Spinal cord (tissue), 9 donors: ENCODE measurements at regions not wholly inside any gene's neighbourhood (a gene's known extent, or its start where the extent isn't known, plus 50 kb on each side); places are given as distances from the start of the nearest gene placed in this dataset.
"Not testable (repeated sequence)": the region's sequence is repeated elsewhere in the genome, so short reads cannot be mapped to it uniquely, and the experiment has no call there.

Source experiments
- DNase-seq, 6 donors: peaks; one replicate each; pipeline versions ENCODE4 v3.0.0 to v3.0.0-alpha.2; 2013 to 2015; ENCODE audit warnings: low spot score in 6 of 6, low read depth in 4 of 6
- H3K27ac ChIP-seq: one replicate; pipeline ENCODE4 v1.5.1; 2013; ENCODE audit warnings: low read depth, low read length, control low read depth
- H3K27me3 ChIP-seq: one replicate; pipeline ENCODE4 v1.6.1; 2013; ENCODE audit warnings: low read length; ENCODE audit not compliant: control insufficient read depth, insufficient read depth
- H3K36me3 ChIP-seq: one replicate; pipeline ENCODE4 v1.6.1; 2013; ENCODE audit warnings: low read length; ENCODE audit not compliant: control insufficient read depth, insufficient read depth
- H3K4me1 ChIP-seq: one replicate; pipeline ENCODE4 v1.6.1; 2013; ENCODE audit warnings: low read length; ENCODE audit not compliant: control insufficient read depth, insufficient read depth
- H3K4me3 ChIP-seq: one replicate; pipeline ENCODE4 v1.5.1; 2013; ENCODE audit warnings: low read depth, low read length, control low read depth
- H3K9me3 ChIP-seq: one replicate; pipeline ENCODE4 v1.6.1; 2013; ENCODE audit warnings: low read length; ENCODE audit not compliant: control insufficient read depth, insufficient read depth
- WGBS: methylation state at CpG from one replicate; pipeline ENCODE4 v1.1.5; 2013; ENCODE audit warnings: missing lambda C conversion rate; ENCODE audit not compliant: insufficient coverage; 5-methylcytosine and 5-hydroxymethylcytosine counted together
- donor health status: healthy.

DNA sequence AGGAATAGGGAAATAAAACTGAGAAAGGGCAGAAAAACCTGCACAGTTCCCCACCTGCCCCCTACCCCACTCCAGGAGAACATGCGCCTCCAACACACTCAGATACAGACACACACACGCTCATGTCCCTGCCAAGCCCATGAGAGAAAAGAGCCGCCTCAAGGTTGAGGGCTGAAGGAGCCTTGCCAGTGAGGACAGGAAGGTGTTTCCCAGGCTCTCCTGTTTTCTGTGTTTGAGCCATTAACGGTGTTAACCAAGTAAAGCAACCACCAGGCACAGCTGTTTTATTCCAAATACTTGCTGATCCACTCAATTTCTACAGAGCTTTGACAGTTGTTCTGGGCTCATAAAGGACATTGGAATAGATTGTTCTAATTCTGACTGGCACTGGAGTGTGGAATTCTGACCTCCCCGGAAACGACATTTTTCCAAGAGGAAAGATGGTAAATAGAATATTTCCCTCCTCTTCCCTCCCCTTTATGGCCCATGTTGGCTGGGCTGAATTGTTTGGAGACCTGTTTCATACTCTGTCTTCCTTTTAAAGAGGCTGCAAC, 238.0 kb downstream of the DMAC1 start:
- whole genome bisulfite sequencing, result 20% methylated on average over 2 of the region's 6 CpGs
- Histone ChIP-seq H3K4me1 (peaks cover 3% of the 10 kb centered on the region), H3K4me3 (no peak overlapping the region), H3K9me3 (no peaks in the 10 kb centered on the region), H3K27ac (no peak overlapping the region), H3K27me3 (no peaks in the 10 kb centered on the region), H3K36me3 (no peaks in the 10 kb centered on the region)
- DNase-seq, result peak in 1 of 6 donors; percentile 49

GRCh38 chr9:7560669-7561305, 238.8 kb downstream of the DMAC1 start:
- peak overlapping the region; percentile 22 for H3K27ac ChIP-seq
- peak in 2 of 6 donors; percentile 41 to 74 for DNase-seq
- WGBS, result 29% methylated on average over 1 of the region's 5 CpGs

GRCh38 chr9:7554699-7555098, 244.9 kb downstream of the DMAC1 start:
- WGBS, result no CpG with 5 or more reads among the region's 2 CpGs
- Histone ChIP-seq H3K36me3 (no peaks in the 10 kb centered on the region), H3K27me3 (no peaks in the 10 kb centered on the region)

More at GRCh38 chr9:7560669-7561305, 238.8 kb downstream of the DMAC1 start:
- Histone ChIP-seq H3K4me1 (peaks cover 3% of the 10 kb centered on the region), H3K4me3 (no peak overlapping the region), H3K9me3 (no peaks in the 10 kb centered on the region), H3K27me3 (no peaks in the 10 kb centered on the region), H3K36me3 (no peaks in the 10 kb centered on the region)

DNA sequence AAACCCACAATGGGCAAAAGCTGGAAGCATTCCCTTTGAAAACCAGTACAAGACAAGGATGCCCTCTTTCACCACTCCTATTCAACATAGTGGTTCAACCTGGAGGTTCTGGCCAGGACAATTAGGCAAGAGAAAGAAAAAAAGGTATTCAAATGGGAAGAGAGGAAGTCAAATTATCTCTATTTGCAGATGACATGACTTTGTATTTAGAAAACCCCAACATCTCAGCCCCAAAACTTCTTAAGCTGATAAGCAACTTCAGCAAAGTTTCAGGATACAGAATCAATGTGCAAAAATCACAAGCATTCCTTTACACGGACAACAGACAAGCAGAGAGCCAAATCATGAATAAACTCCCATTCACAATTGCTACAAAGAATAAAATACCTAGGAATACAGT, 246.9 kb downstream of the DMAC1 start:
- not testable (repeated sequence) for H3K4me3 ChIP-seq, H3K9me3 ChIP-seq, H3K4me1 ChIP-seq, H3K36me3 ChIP-seq, H3K27ac ChIP-seq, H3K27me3 ChIP-seq, DNase-seq
- WGBS, result no CpG with 5 or more reads among the region's 1 CpG

More at GRCh38 chr9:7554699-7555098, 244.9 kb downstream of the DMAC1 start:
- no peak for DNase-seq
- Histone ChIP-seq H3K9me3 (no peaks in the 10 kb centered on the region), H3K4me3 (no peak overlapping the region), H3K27ac (no peak overlapping the region), H3K4me1 (no peaks in the 10 kb centered on the region)

DNA sequence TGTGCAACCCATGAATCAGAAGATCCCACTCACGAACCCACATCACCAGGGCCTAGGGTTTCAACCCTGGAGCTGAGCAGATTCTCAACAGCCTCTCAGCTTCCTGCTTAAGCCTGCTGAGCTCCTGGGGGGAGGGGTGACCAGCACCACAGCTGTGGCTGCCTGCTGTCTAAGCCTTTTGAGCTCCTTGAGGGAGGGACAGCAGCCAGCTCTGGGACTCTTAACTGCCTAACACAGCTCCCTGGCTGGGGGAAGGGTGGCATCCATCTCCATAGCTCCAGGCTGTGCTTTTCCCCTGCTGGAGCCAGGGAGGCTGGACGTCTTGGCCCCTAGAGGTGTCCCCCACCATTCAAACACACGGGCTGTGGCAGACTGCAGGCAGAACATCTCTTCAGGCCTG, 250.3 kb downstream of the DMAC1 start:
- H3K9me3 ChIP-seq, result no peaks in the 10 kb centered on the region
- H3K27me3 ChIP-seq, result no peaks in the 10 kb centered on the region
- H3K4me1 ChIP-seq, result peaks cover 6% of the 10 kb centered on the region
- no peaks in the 10 kb centered on the region for H3K36me3 ChIP-seq
- DNase-seq, result peak in 1 of 6 donors; percentile 40
- H3K27ac ChIP-seq, result no peak overlapping the region
- WGBS, result 42% methylated on average over 3 of the region's 3 CpGs
- H3K4me3 ChIP-seq, result no peak overlapping the region

- WGBS, result 0% methylated on average over 1 of the region's 1 CpG
Measured at GRCh38 chr9:7546261-7546660, 253.3 kb downstream of the DMAC1 start.

GRCh38 chr9:7545371-7546165, 254.0 kb downstream of the DMAC1 start:
- DNase-seq, result peak in 1 of 6 donors; percentile 89
- H3K27ac ChIP-seq, result no peak overlapping the region
- no peaks in the 10 kb centered on the region for H3K36me3 ChIP-seq
- H3K27me3 ChIP-seq, result no peaks in the 10 kb centered on the region
- no peak overlapping the region for H3K4me3 ChIP-seq
- H3K9me3 ChIP-seq, result no peaks in the 10 kb centered on the region
- 100% methylated on average over 1 of the region's 5 CpGs for WGBS
- H3K4me1 ChIP-seq, result peaks cover 15% of the 10 kb centered on the region

More at GRCh38 chr9:7546261-7546660, 253.3 kb downstream of the DMAC1 start:
- H3K27me3 ChIP-seq, result no peaks in the 10 kb centered on the region
- no peak overlapping the region for H3K27ac ChIP-seq
- no peaks in the 10 kb centered on the region for H3K36me3 ChIP-seq
- H3K4me1 ChIP-seq, result peaks cover 15% of the 10 kb centered on the region
- no peak overlapping the region for H3K4me3 ChIP-seq
- DNase-seq, result no peak
- H3K9me3 ChIP-seq, result no peaks in the 10 kb centered on the region

DNA sequence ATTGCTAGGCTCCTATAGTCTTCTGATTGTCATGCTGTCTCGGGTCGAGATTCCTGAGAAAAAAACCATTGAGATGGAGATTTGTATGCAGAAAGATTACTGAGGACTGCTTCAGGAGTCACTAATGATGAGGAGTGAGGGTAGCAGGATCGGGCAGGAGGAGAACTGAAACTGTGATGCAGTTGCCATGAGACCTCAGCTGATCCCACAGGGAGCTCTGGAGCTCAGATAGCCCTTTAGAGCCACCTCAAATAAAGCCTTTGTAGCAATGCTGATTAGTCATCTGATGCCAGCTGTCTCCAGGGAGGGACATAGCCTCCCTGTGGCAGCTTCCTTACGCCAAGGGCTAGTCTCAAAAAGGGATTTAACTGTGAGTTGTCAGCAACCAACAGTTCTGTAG, 256.9 kb downstream of the DMAC1 start:
- DNase-seq, result no peak
- 50% methylated on average over 4 of the region's 4 CpGs for WGBS
- H3K27ac ChIP-seq, result no peak overlapping the region

DNA sequence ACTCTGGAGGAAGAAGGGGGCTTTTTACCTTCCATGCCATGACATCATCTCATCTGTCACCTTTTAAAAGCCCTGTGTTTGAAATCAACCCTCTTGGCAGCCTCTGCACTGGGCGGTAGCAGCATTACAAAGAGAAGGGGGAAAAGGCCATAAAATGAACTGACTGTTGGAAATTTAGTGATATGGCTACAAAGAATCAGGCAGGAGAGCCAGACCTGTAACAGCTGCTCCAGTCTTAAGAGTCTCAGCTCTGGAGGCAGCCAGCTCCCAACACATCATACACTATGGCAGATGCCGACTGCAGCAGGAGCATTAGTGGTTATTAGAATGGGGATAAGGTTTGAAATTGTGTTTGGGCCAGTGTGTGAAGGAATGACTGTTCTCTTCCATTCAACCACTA, 257.5 kb downstream of the DMAC1 start:
- Histone ChIP-seq H3K9me3 (no peaks in the 10 kb centered on the region), H3K36me3 (no peaks in the 10 kb centered on the region), H3K27me3 (no peaks in the 10 kb centered on the region), H3K27ac (no peak overlapping the region), H3K4me1 (peaks cover 9% of the 10 kb centered on the region), H3K4me3 (no peak overlapping the region)
- 60% methylated on average over 1 of the region's 2 CpGs for WGBS
- peak in 1 of 6 donors; percentile 49 for DNase-seq

More for the DNA sequence above, 256.9 kb downstream of the DMAC1 start:
- H3K27me3 ChIP-seq, result no peaks in the 10 kb centered on the region
- no peak overlapping the region for H3K4me3 ChIP-seq
- H3K36me3 ChIP-seq, result no peaks in the 10 kb centered on the region
- H3K9me3 ChIP-seq, result no peaks in the 10 kb centered on the region
- peaks cover 9% of the 10 kb centered on the region for H3K4me1 ChIP-seq
